Uterus (tissue), 3 donors: ENCODE measurements at regions not wholly inside any gene's neighbourhood (a gene's known extent, or its start where the extent isn't known, plus 50 kb on each side); places are given as distances from the start of the nearest gene placed in this dataset.

Source experiments
- DNase-seq, 2 donors: peaks; one replicate each; pipeline ENCODE4 v3.0.0-alpha.2; 2019 to 2020
- H3K27ac ChIP-seq, 2 donors: fragments of 200-600 bp; sonication (generic); 1 replicate in 1 of 2; 2 replicates in 1 of 2; pipeline ENCODE4 v1.5.1; 2016 to 2018
- H3K27me3 ChIP-seq, 2 donors: fragments of 200-600 bp; sonication (generic); one replicate each; pipeline ENCODE4 v1.5.1; 2018 to 2019; ENCODE audit warnings: control low read depth in 1 of 2
- H3K36me3 ChIP-seq, 2 donors: fragments of 200-600 bp; sonication (generic); one replicate each; pipeline ENCODE4 v1.5.1; 2019; ENCODE audit warnings: control low read depth in 1 of 2
- H3K4me1 ChIP-seq, 2 donors: fragments of 200-600 bp; sonication (generic); one replicate each; pipeline ENCODE4 v1.5.1; 2018 to 2019; ENCODE audit warnings: control low read depth in 1 of 2
- H3K4me3 ChIP-seq, 2 donors: fragments of 200-600 bp; sonication (generic); 1 replicate in 1 of 2; 2 replicates in 1 of 2; pipeline ENCODE4 v1.5.1; 2018 to 2019; ENCODE audit warnings: mild to moderate bottlenecking in 1 of 2
- H3K9me3 ChIP-seq, 2 donors: fragments of 200-600 bp; sonication (generic); one replicate each; pipeline ENCODE4 v1.5.1; 2019; ENCODE audit warnings: control low read depth in 1 of 2
- CTCF ChIP-seq, 4 experiments: fragments of 200-600 bp in 2 of 4; fragments of 450-650 bp in 2 of 4; sonication (generic) in 2 of 4; IDR thresholded peaks; one replicate each; pipeline ENCODE4 v1.5.1; 2016 to 2019; ENCODE audit warnings: antibody characterized with exemption in 4 of 4, mild to moderate bottlenecking in 2 of 4, moderate library complexity in 1 of 4
- POLR2A ChIP-seq, 2 donors: fragments of 450-650 bp; IDR thresholded peaks; one replicate each; pipeline ENCODE4 v1.6.1; 2016; ENCODE audit warnings: antibody characterized with exemption in 2 of 2, mild to moderate bottlenecking in 1 of 2, moderate library complexity in 1 of 2
- intact Hi-C: fragments of 100-400 bp; cut with DNase I; formaldehyde crosslinking; loops from one replicate; pipeline ENCODE4 v1.15.1; 2023; ENCODE audit warnings: low total_unique reads
- donor health status: DM: yes; HTN: yes; CAD: no.

GRCh38 chr9:108291586-108291932, 564.2 kb downstream of the ACTL7B start:
- Histone ChIP-seq H3K27ac (no peak overlapping the region), H3K27me3 (no peaks in the 10 kb centered on the region), H3K4me1 (no peaks in the 10 kb centered on the region), H3K36me3 (no peaks in the 10 kb centered on the region), H3K9me3 (no peaks in the 10 kb centered on the region), H3K4me3 (no peak overlapping the region)
- intact Hi-C loops = no loop called here
- no peak for DNase-seq
- TF ChIP-seq CTCF (IDR thresholded peaks at IDR 0.05) = no peak
- TF ChIP-seq POLR2A (IDR thresholded peaks at IDR 0.05) = no peak

- intact Hi-C loops = no loop called here
- Histone ChIP-seq H3K27me3 (no peaks in the 10 kb centered on the region), H3K27ac (no peak overlapping the region), H3K9me3 (no peaks in the 10 kb centered on the region), H3K4me3 (no peak overlapping the region), H3K4me1 (no peaks in the 10 kb centered on the region), H3K36me3 (no peaks in the 10 kb centered on the region)
- DNase-seq = no peak
- TF ChIP-seq POLR2A (IDR thresholded peaks at IDR 0.05) = no peak
- TF ChIP-seq CTCF (IDR thresholded peaks at IDR 0.05) = no peak
Measured at GRCh38 chr9:108290839-108291585, 564.8 kb downstream of the ACTL7B start.

GRCh38 chr9:108286638-108287206, 569.1 kb downstream of the ACTL7B start:
- Histone ChIP-seq H3K4me3 (no peak overlapping the region), H3K36me3 (no peaks in the 10 kb centered on the region), H3K4me1 (no peaks in the 10 kb centered on the region), H3K9me3 (no peaks in the 10 kb centered on the region), H3K27me3 (no peaks in the 10 kb centered on the region), H3K27ac (no peak overlapping the region)
- no peak for TF ChIP-seq CTCF (IDR thresholded peaks at IDR 0.05)
- intact Hi-C loops = no loop called here
- DNase-seq = no peak

GRCh38 chr9:108283696-108284095, 572.1 kb downstream of the ACTL7B start:
- no peak overlapping the region for H3K27ac ChIP-seq
- H3K36me3 ChIP-seq = no peaks in the 10 kb centered on the region
- H3K9me3 ChIP-seq = no peaks in the 10 kb centered on the region
- no peak overlapping the region for H3K4me3 ChIP-seq
- TF ChIP-seq CTCF (IDR thresholded peaks at IDR 0.05) (no peak), POLR2A (IDR thresholded peaks at IDR 0.05) (no peak)
- H3K27me3 ChIP-seq = no peaks in the 10 kb centered on the region
- intact Hi-C loops = no loop called here
- DNase-seq = no peak
- H3K4me1 ChIP-seq = no peaks in the 10 kb centered on the region

GRCh38 chr9:108282872-108283271, 572.9 kb downstream of the ACTL7B start:
- TF ChIP-seq CTCF (IDR thresholded peaks at IDR 0.05) = peak in 1 of 4 experiments; percentile 3
- TF ChIP-seq POLR2A (IDR thresholded peaks at IDR 0.05) = no peak
- no peaks in the 10 kb centered on the region for H3K36me3 ChIP-seq
- DNase-seq = no peak
- no peaks in the 10 kb centered on the region for H3K9me3 ChIP-seq
- H3K27ac ChIP-seq = no peak overlapping the region
- H3K4me1 ChIP-seq = no peaks in the 10 kb centered on the region
- H3K27me3 ChIP-seq = no peaks in the 10 kb centered on the region
- intact Hi-C loops = no loop called here
- no peak overlapping the region for H3K4me3 ChIP-seq
